K562 (cell line): ENCODE measurements at regions not wholly inside any gene's neighbourhood (a gene's known extent, or its start where the extent isn't known, plus 50 kb on each side); places are given as distances from the start of the nearest gene placed in this dataset.

Source experiments
- GTF3C2 ChIP-seq: IDR thresholded peaks from 3 replicates; pipeline ENCODE4 v1.6.1; 2011; ENCODE audit warnings: borderline replicate concordance, mild to moderate bottlenecking, moderate library complexity; ENCODE audit not compliant: insufficient read length; ENCODE audit errors: extremely low read depth
- IRF1 ChIP-seq: sonication (generic); formaldehyde crosslinking; IDR thresholded peaks from 2 replicates; pipeline ENCODE4 v1.8.0; 2022; ENCODE audit warnings: missing genetic modification reagents, mild to moderate bottlenecking, borderline replicate concordance
- NEUROD1 ChIP-seq: fragments of 150-350 bp; IDR thresholded peaks from 2 replicates; pipeline ENCODE4 v1.6.1; 2014; ENCODE audit warnings: borderline replicate concordance, low read length, low read depth; ENCODE audit not compliant: partially characterized antibody
- RUNX1 ChIP-seq: sonication (generic); IDR thresholded peaks from 2 replicates; pipeline ENCODE4 v1.6.1; 2016; ENCODE audit warnings: antibody characterized with exemption, low read depth
- SAFB2 ChIP-seq: fragments of 200-400 bp; formaldehyde crosslinking; IDR thresholded peaks from 2 replicates; pipeline ENCODE4 v1.6.1; 2018; ENCODE audit warnings: borderline replicate concordance, low read length, low read depth, moderate library complexity; ENCODE audit not compliant: severe bottlenecking
- SMAD2 ChIP-seq: fragments of 150-350 bp; IDR thresholded peaks from 2 replicates; pipeline ENCODE4 v1.6.1; 2014; ENCODE audit warnings: low read depth, mild to moderate bottlenecking, low read length
- SRSF3 ChIP-seq: fragments of 200-400 bp; formaldehyde crosslinking; IDR thresholded peaks from 2 replicates; pipeline ENCODE4 v1.6.1; 2016; ENCODE audit warnings: mild to moderate bottlenecking, low read length, moderate library complexity; ENCODE audit not compliant: insufficient read depth
- ZNF175 ChIP-seq: fragments of 200-800 bp; sonication (Bioruptor generic); IDR thresholded peaks from 2 replicates; pipeline ENCODE4 v1.6.1; 2016; ENCODE audit warnings: low read depth, mild to moderate bottlenecking, missing genetic modification characterization, missing compliant biosample characterization
- ZNF316 ChIP-seq: fragments of 450-650 bp; IDR thresholded peaks from 2 replicates; pipeline ENCODE4 v1.6.1; 2016
- ZNF384 ChIP-seq: IDR thresholded peaks from 2 replicates; pipeline ENCODE4 v1.6.1; 2012; ENCODE audit warnings: low read depth, low read length, improper control_type of control experiment

- no peak for TF ChIP-seq SMAD2
- TF ChIP-seq IRF1 (CRISPR knock-in tag), result no peak
- TF ChIP-seq ZNF384, result no peak
- no peak for TF ChIP-seq NEUROD1
- no peak for TF ChIP-seq SRSF3
- no peak for TF ChIP-seq ZNF175 (CRISPR knock-in tag)
- no peak for TF ChIP-seq GTF3C2
- no peak for TF ChIP-seq ZNF316
- no peak for TF ChIP-seq SAFB2
- TF ChIP-seq RUNX1, result no peak
Observed at GRCh38 chr18:26655525-26656430, 107.4 kb upstream of the KCTD1 start (continued).
